Caco-2 (cell line): ENCODE measurements at regions not wholly inside any gene's neighbourhood (a gene's known extent, or its start where the extent isn't known, plus 50 kb on each side); places are given as distances from the start of the nearest gene placed in this dataset.

Experiments used
- BruUV-seq: library from RNA; stranded (reverse); fragments of 400-500 nt; replicated peaks from 2 replicates; lab custom pipeline; 2021; lab: Mats Ljungman, UMichigan
- CTCF ChIA-PET: fragments of 300-600 bp; sonication (Branson Sonifier 250); formaldehyde crosslinking; loops from one replicate; lab custom pipeline; 2022; ENCODE audit warnings: antibody characterized with exemption; lab: Charles Lee
- POLR2A ChIA-PET: fragments of 300-600 bp; sonication (Branson Sonifier 250); formaldehyde crosslinking; loops from one replicate; lab custom pipeline; 2022; ENCODE audit warnings: antibody characterized with exemption; lab: Charles Lee
- DNase-seq, 2 experiments: peaks; one replicate each; pipeline versions ENCODE4 v3.0.0 to v3.0.0-alpha.2; 2020 to 2022
- H3K27me3 ChIP-seq: replicated peaks from 2 replicates; pipeline ENCODE4 v1.6.0; 2011; ENCODE audit warnings: low read length; ENCODE audit not compliant: control insufficient read depth, insufficient read depth
- H3K36me3 ChIP-seq: 2 replicates; pipeline ENCODE4 v1.5.1; 2011; ENCODE audit warnings: low read length; ENCODE audit not compliant: control insufficient read depth, insufficient read depth
- H3K4me1 ChIP-seq: fragments of 250-450 bp; sonication (Bioruptor Pico); 2 replicates; pipeline ENCODE4 v1.5.1; 2020; ENCODE audit warnings: mild to moderate bottlenecking
- H3K4me3 ChIP-seq: 2 replicates; pipeline ENCODE4 v1.5.1; 2011; ENCODE audit warnings: low read depth, mild to moderate bottlenecking, control low read depth, low read length
- H3K9me3 ChIP-seq: fragments of 250-450 bp; sonication (Bioruptor Pico); 2 replicates; pipeline ENCODE4 v1.5.1; 2020; ENCODE audit warnings: mild to moderate bottlenecking, moderate library complexity
- H3K27ac Mint-ChIP-seq: one replicate; pipeline ENCODE4 v1.8.0; 2022; ENCODE audit warnings: mixed read lengths; ENCODE audit not compliant: unreplicated experiment
- H3K27me3 Mint-ChIP-seq: one replicate; pipeline ENCODE4 v1.8.0; 2022; ENCODE audit warnings: mixed read lengths; ENCODE audit not compliant: insufficient read depth, unreplicated experiment
- H3K36me3 Mint-ChIP-seq: one replicate; pipeline ENCODE4 v1.8.0; 2022; ENCODE audit warnings: mild to moderate bottlenecking, mixed read lengths; ENCODE audit not compliant: insufficient read depth, unreplicated experiment
- H3K4me1 Mint-ChIP-seq: one replicate; pipeline ENCODE4 v1.8.0; 2022; ENCODE audit warnings: low read depth, mixed read lengths; ENCODE audit not compliant: unreplicated experiment
- H3K4me3 Mint-ChIP-seq: one replicate; pipeline ENCODE4 v1.8.0; 2022; ENCODE audit warnings: mild to moderate bottlenecking, moderate library complexity, mixed read lengths; ENCODE audit not compliant: unreplicated experiment
- H3K9me3 Mint-ChIP-seq: one replicate; pipeline ENCODE4 v1.8.0; 2022; ENCODE audit warnings: mixed read lengths; ENCODE audit not compliant: unreplicated experiment
- intact Hi-C: fragments of 100-400 bp; cut with micrococcal nuclease; formaldehyde crosslinking; loops from one replicate; pipeline ENCODE4 v1.10.0; 2022; ENCODE audit not compliant: unreplicated experiment
- TF ChIP-seq, protein P1 (sequence below), 2 experiments: fragments of 200-600 bp in 1 of 2; IDR thresholded peaks; 1 replicate in 1 of 2; 2 replicates in 1 of 2; pipeline versions ENCODE4 v1.5.1 to v1.8.0; 2011 to 2022; ENCODE audit warnings: antibody characterized with exemption in 1 of 2, control low read depth in 1 of 2, inconsistent platforms in 1 of 2, low read depth in 1 of 2, low read length in 1 of 2, mild to moderate bottlenecking in 1 of 2, moderate library complexity in 1 of 2; ENCODE audit not compliant: insufficient read depth in 1 of 2, severe bottlenecking in 1 of 2, unreplicated experiment in 1 of 2

DNA sequence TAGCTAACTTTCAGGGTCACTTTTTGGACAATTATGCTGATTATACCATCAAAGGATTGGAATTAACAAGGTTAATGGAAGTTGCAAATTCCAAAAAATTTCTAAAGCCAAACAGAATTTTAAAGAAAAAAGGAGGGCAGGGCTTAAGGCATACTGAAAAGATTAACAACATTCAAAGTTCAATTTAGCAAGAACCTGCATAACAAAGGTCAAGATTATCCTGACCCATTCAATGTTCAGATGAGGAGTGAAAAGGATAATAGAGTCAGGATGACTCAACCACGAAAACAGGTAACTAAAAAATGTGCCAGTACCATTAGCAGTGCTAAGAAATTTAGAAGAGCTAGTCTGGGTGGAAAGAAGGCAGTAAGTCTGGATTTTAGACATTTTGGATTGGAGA is 139.8 kb upstream of the HNMT start:
- no peak for DNase-seq
- Mint-ChIP-seq H3K4me3 (no peak overlapping the region), H3K27ac (no peak overlapping the region), H3K27me3 (peaks cover 3% of the 10 kb centered on the region), H3K9me3 (no peaks in the 10 kb centered on the region), H3K36me3 (no peaks in the 10 kb centered on the region), H3K4me1 (no peaks in the 10 kb centered on the region)
- Histone ChIP-seq H3K9me3 (no peaks in the 10 kb centered on the region), H3K4me1 (no peaks in the 10 kb centered on the region), H3K4me3 (no peak overlapping the region), H3K36me3 (no peaks in the 10 kb centered on the region), H3K27me3 (no peaks in the 10 kb centered on the region)
- TF ChIP-seq, protein P1, sequence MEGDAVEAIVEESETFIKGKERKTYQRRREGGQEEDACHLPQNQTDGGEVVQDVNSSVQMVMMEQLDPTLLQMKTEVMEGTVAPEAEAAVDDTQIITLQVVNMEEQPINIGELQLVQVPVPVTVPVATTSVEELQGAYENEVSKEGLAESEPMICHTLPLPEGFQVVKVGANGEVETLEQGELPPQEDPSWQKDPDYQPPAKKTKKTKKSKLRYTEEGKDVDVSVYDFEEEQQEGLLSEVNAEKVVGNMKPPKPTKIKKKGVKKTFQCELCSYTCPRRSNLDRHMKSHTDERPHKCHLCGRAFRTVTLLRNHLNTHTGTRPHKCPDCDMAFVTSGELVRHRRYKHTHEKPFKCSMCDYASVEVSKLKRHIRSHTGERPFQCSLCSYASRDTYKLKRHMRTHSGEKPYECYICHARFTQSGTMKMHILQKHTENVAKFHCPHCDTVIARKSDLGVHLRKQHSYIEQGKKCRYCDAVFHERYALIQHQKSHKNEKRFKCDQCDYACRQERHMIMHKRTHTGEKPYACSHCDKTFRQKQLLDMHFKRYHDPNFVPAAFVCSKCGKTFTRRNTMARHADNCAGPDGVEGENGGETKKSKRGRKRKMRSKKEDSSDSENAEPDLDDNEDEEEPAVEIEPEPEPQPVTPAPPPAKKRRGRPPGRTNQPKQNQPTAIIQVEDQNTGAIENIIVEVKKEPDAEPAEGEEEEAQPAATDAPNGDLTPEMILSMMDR (IDR thresholded peaks at IDR 0.05; ENCODE audit: insufficient read depth in 1 of 2, low read depth in 1 of 2, low read length in 1 of 2, severe bottlenecking in 1 of 2, unreplicated experiment in 1 of 2) = no peak
- POLR2A ChIA-PET = no interaction called here
- no TSS peak for BruUV-seq
- CTCF ChIA-PET = no interaction called here
- intact Hi-C loops = no loop called here

DNA sequence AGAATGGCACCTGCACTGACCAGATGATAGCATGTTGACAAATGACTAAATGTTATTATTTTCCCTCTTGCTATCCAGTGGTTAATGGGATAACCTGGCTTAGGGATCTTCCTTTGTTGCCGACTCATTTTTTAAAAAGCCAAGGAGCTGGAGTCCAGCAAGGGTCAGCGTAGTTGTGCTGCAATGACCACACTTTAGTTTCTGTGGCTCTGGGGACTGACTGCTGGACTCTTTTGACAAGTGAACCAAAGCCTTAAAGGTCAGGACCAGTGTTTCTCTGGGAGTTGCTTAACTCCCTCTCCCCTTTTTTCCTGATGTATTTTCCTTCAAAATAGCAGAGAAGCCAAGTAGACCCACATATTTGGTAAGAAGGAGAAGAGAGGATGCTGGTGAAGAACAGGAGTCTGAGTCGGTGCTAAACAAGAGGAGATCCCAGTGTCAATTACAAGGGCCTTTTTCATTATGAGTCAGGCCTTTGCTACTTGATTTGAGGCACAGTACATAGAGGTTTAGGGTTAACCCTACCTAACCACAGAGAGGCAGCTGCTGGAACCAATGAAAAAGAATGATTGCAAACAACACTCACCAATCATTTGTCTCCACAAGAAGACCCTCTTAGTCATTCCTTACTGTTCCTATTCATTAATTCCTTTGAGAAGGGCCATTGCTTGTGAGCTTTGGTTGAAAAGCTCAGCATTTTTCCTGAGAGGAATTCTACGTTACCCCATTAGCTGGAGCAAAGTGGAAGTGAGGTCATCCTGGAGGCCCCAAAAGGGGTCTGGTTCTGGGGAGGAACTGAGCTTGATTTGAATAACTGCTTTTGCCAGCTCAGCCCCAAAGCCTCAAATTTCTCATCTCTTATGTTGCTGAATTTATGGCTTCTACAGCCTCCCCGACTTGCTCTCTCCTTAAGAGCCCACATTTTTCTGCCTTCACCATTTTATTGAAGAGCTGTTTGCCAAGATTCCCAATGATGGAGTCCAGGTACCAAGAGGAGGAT is 137.6 kb upstream of the HNMT start:
- BruUV-seq = no TSS peak
- ChIA-PET CTCF (no interaction called here), POLR2A (no interaction called here)
- H3K9me3 ChIP-seq = no peaks in the 10 kb centered on the region
- DNase-seq = no peak
- Mint-ChIP-seq H3K4me1 (no peaks in the 10 kb centered on the region), H3K36me3 (no peaks in the 10 kb centered on the region), H3K9me3 (no peaks in the 10 kb centered on the region), H3K27ac (no peak overlapping the region), H3K4me3 (no peak overlapping the region), H3K27me3 (no peaks in the 10 kb centered on the region)
- H3K36me3 ChIP-seq = no peaks in the 10 kb centered on the region
- TF ChIP-seq, protein P1 (IDR thresholded peaks at IDR 0.05; ENCODE audit: insufficient read depth in 1 of 2, low read depth in 1 of 2, low read length in 1 of 2, severe bottlenecking in 1 of 2, unreplicated experiment in 1 of 2) = no peak
- no peaks in the 10 kb centered on the region for H3K4me1 ChIP-seq
- peaks cover 1% of the 10 kb centered on the region for H3K27me3 ChIP-seq
- no peak overlapping the region for H3K4me3 ChIP-seq
- intact Hi-C loops = no loop called here

DNA sequence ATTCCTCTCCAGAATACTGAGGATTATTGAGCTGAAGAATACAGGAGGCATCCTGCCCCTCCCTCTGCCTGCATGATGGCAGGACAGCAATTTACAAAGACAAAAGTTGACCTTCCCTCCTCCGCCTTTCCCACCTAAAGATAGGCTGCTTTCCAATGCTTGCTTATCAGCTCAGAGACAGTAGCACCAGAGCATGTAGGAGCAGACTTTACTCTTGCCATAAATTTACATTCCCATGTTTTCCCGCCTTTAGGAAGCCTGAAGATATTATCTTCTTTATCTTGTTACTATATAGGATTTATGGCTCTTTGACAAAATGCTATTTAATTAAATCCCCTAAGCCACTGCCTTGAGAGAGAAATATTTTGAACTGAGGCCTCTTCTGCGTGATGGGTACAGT is 135.6 kb upstream of the HNMT start:
- H3K36me3 ChIP-seq = no peaks in the 10 kb centered on the region
- no peak for DNase-seq

More for the DNA sequence above, 135.6 kb upstream of the HNMT start:
- H3K4me1 ChIP-seq = no peaks in the 10 kb centered on the region
- ChIA-PET CTCF (no interaction called here), POLR2A (no interaction called here)
- no peaks in the 10 kb centered on the region for H3K9me3 ChIP-seq
- no peaks in the 10 kb centered on the region for H3K36me3 Mint-ChIP-seq
- no peak overlapping the region for H3K4me3 ChIP-seq
- no TSS peak for BruUV-seq
- H3K27ac Mint-ChIP-seq = no peak overlapping the region
- no peaks in the 10 kb centered on the region for H3K4me1 Mint-ChIP-seq
- H3K27me3 ChIP-seq = peaks cover 1% of the 10 kb centered on the region
- intact Hi-C loops = no loop called here
- H3K4me3 Mint-ChIP-seq = no peak overlapping the region
- no peaks in the 10 kb centered on the region for H3K9me3 Mint-ChIP-seq
- TF ChIP-seq, protein P1 (IDR thresholded peaks at IDR 0.05; ENCODE audit: insufficient read depth in 1 of 2, low read depth in 1 of 2, low read length in 1 of 2, severe bottlenecking in 1 of 2, unreplicated experiment in 1 of 2) = no peak
- peaks cover 4% of the 10 kb centered on the region for H3K27me3 Mint-ChIP-seq
